Endothelial cell of umbilical vein (primary cell): ENCODE measurements at regions not wholly inside any gene's neighbourhood (a gene's known extent, or its start where the extent isn't known, plus 50 kb on each side); places are given as distances from the start of the nearest gene placed in this dataset.

Experiments used
- BruUV-seq: library from RNA; stranded (reverse); fragments of 400-500 nt; replicated peaks from 2 replicates; lab custom pipeline; 2021; lab: Mats Ljungman, UMichigan
- CTCF ChIA-PET: fragments of 300-600, 350-600 bp; sonication (Branson Sonifier 250); formaldehyde crosslinking; loops from one replicate; lab custom pipeline; 2021; ENCODE audit warnings: antibody characterized with exemption, inconsistent platforms; lab: Charles Lee
- POLR2A ChIA-PET: fragments of 300-600, 350-600 bp; sonication (Branson Sonifier 250); formaldehyde crosslinking; loops from one replicate; lab custom pipeline; 2021; ENCODE audit warnings: antibody characterized with exemption, inconsistent platforms; lab: Charles Lee
- DNase-seq: peaks from one replicate; pipeline ENCODE4 v3.0.0-alpha.2; 2011; ENCODE audit warnings: low read depth, low spot score
- FAIRE-seq: peaks from 2 replicates; lab custom pipeline; 2011; peaks lifted over from hg19 to GRCh38; lab: Jason Lieb, UNC
- H2AFZ ChIP-seq: 2 replicates; pipeline ENCODE4 v1.6.0; 2012; ENCODE audit warnings: low read depth, low read length, control low read depth, inconsistent platforms
- H3K27ac ChIP-seq: 2 replicates; pipeline ENCODE4 v1.5.1; 2011; ENCODE audit warnings: low read depth, mild to moderate bottlenecking, control low read depth, low read length, moderate library complexity; ENCODE audit not compliant: insufficient read depth
- H3K27me3 ChIP-seq, 2 experiments: 2 replicates each; pipeline versions ENCODE4 v1.6.0 to v1.6.1; 2011; ENCODE audit warnings: low read length in 2 of 2, mixed read lengths in 1 of 2; ENCODE audit not compliant: control insufficient read depth in 2 of 2, insufficient read depth in 2 of 2
- H3K36me3 ChIP-seq, 2 experiments: 2 replicates in 1 of 2; 3 replicates in 1 of 2; pipeline ENCODE4 v1.5.1; 2011; ENCODE audit warnings: low read length in 2 of 2, mild to moderate bottlenecking in 1 of 2, moderate library complexity in 1 of 2; ENCODE audit not compliant: control insufficient read depth in 2 of 2, insufficient read depth in 2 of 2; ENCODE audit errors: extremely low read depth in 1 of 2
- H3K4me1 ChIP-seq: 3 replicates; pipeline ENCODE4 v1.5.1; 2011; ENCODE audit warnings: mild to moderate bottlenecking, low read length; ENCODE audit not compliant: control insufficient read depth, insufficient read depth; ENCODE audit errors: extremely low read depth
- H3K4me2 ChIP-seq: 2 replicates; pipeline ENCODE4 v1.6.1; 2011; ENCODE audit warnings: low read length, control low read depth, mixed read lengths; ENCODE audit not compliant: insufficient read depth
- H3K4me3 ChIP-seq, 3 experiments: fragments of 200-600 bp in 1 of 3; sonication (generic), shearing (Covaris generic) in 1 of 3; replicated peaks in 1 of 3; 2 replicates each; pipeline ENCODE4 v1.5.1; 2011 to 2016; ENCODE audit warnings: control low read depth in 3 of 3, low read length in 3 of 3, mild to moderate bottlenecking in 2 of 3, inconsistent platforms in 1 of 3, low read depth in 1 of 3, moderate library complexity in 1 of 3; ENCODE audit not compliant: insufficient read depth in 1 of 3
- H3K79me2 ChIP-seq: 2 replicates; pipeline ENCODE4 v1.6.0; 2012; ENCODE audit warnings: low read length, inconsistent platforms; ENCODE audit not compliant: control insufficient read depth, insufficient read depth
- H3K9ac ChIP-seq: replicated peaks from 2 replicates; pipeline ENCODE3; 2011; ENCODE audit warnings: low read length, control low read depth; ENCODE audit not compliant: insufficient read depth; ENCODE audit errors: extremely low read depth
- H3K9me1 ChIP-seq: replicated peaks from 3 replicates; pipeline ENCODE4 v1.6.0; 2011; ENCODE audit warnings: mild to moderate bottlenecking, low read length; ENCODE audit not compliant: control insufficient read depth, insufficient read depth; ENCODE audit errors: extremely low read depth
- H3K9me3 ChIP-seq: replicated peaks from 2 replicates; pipeline ENCODE4 v1.5.1; 2012; ENCODE audit warnings: low read length, inconsistent platforms; ENCODE audit not compliant: control insufficient read depth, insufficient read depth
- H4K20me1 ChIP-seq: replicated peaks from 2 replicates; pipeline ENCODE3; 2011; ENCODE audit warnings: mild to moderate bottlenecking, low read length; ENCODE audit not compliant: control insufficient read depth, insufficient read depth; ENCODE audit errors: extremely low read depth
- EZH2 ChIP-seq: IDR thresholded peaks from 2 replicates; pipeline ENCODE4 v1.6.1; 2012; ENCODE audit warnings: borderline replicate concordance, low read depth, mild to moderate bottlenecking, moderate library complexity, low read length, inconsistent platforms; ENCODE audit not compliant: severe bottlenecking
- FOS ChIP-seq: IDR thresholded peaks from 2 replicates; pipeline ENCODE4 v1.6.1; 2011; ENCODE audit warnings: mild to moderate bottlenecking, low read length, moderate library complexity, borderline replicate concordance; ENCODE audit not compliant: insufficient read depth
- GATA2 ChIP-seq: IDR thresholded peaks from 2 replicates; pipeline ENCODE4 v1.7.0; 2011; ENCODE audit warnings: low read depth, mild to moderate bottlenecking, moderate library complexity, mixed read lengths, low read length; ENCODE audit not compliant: insufficient read length, insufficient read depth
- JUN ChIP-seq: IDR thresholded peaks from 2 replicates; pipeline ENCODE4 v1.6.1; 2011; ENCODE audit warnings: borderline replicate concordance, low read depth; ENCODE audit not compliant: insufficient read length, insufficient read depth
- MAX ChIP-seq: IDR thresholded peaks from 2 replicates; pipeline ENCODE4 v1.6.1; 2011; ENCODE audit not compliant: insufficient read depth, insufficient read length
- MYC ChIP-seq: IDR thresholded peaks from one replicate; pipeline ENCODE4 v1.6.1; 2011; ENCODE audit warnings: mild to moderate bottlenecking, low read depth, low read length
- POLR2A ChIP-seq: IDR thresholded peaks from 2 replicates; pipeline ENCODE4 v1.6.1; 2012; ENCODE audit warnings: low read depth, mild to moderate bottlenecking, control low read depth, low read length
- POLR2AphosphoS5 ChIP-seq: IDR thresholded peaks from 2 replicates; pipeline ENCODE4 v1.6.1; 2012; ENCODE audit warnings: low read depth, mild to moderate bottlenecking, control low read depth, low read length, moderate library complexity; ENCODE audit not compliant: insufficient read depth
- dilution Hi-C: fragments of 300-500 bp; cut with MboI; formaldehyde crosslinking; loops from one replicate; pipeline ENCODE4 v1.15.0; 2019; ENCODE audit warnings: low sequenced_read_pairs; ENCODE audit not compliant: extremely low pct_ligation_motif_present
- intact Hi-C: fragments of 100-400 bp; cut with micrococcal nuclease; formaldehyde crosslinking; loops from one replicate; pipeline ENCODE4 v1.10.0; 2022
- TF ChIP-seq, protein P1 (sequence below), 2 donors: IDR thresholded peaks; 1 replicate in 1 of 2; 2 replicates in 1 of 2; pipeline ENCODE4 v1.5.1; 2011; ENCODE audit warnings: low read length in 2 of 2, mild to moderate bottlenecking in 2 of 2, moderate library complexity in 2 of 2, control low read depth in 1 of 2, inconsistent platforms in 1 of 2, low read depth in 1 of 2; ENCODE audit not compliant: insufficient read depth in 1 of 2; ENCODE audit errors: extremely low read depth in 1 of 2

GRCh38 chr3:76083992-76084391 is 298.6 kb upstream of the ZNF717 start:
- Histone ChIP-seq H4K20me1 (no peaks in the 10 kb centered on the region), H3K4me3 (no peak overlapping the region), H2AFZ (no peak overlapping the region), H3K79me2 (no peaks in the 10 kb centered on the region), H3K9me3 (peaks cover 4% of the 10 kb centered on the region), H3K27ac (no peak overlapping the region), H3K36me3 (no peaks in the 10 kb centered on the region), H3K9me1 (no peaks in the 10 kb centered on the region), H3K4me2 (no peak overlapping the region), H3K9ac (no peak overlapping the region), H3K4me1 (no peaks in the 10 kb centered on the region), H3K27me3 (no peaks in the 10 kb centered on the region)
- no peak for TF ChIP-seq MYC
- no peak for TF ChIP-seq POLR2A
- no peak for TF ChIP-seq EZH2
- no peak for TF ChIP-seq MAX
- TF ChIP-seq, protein P1, sequence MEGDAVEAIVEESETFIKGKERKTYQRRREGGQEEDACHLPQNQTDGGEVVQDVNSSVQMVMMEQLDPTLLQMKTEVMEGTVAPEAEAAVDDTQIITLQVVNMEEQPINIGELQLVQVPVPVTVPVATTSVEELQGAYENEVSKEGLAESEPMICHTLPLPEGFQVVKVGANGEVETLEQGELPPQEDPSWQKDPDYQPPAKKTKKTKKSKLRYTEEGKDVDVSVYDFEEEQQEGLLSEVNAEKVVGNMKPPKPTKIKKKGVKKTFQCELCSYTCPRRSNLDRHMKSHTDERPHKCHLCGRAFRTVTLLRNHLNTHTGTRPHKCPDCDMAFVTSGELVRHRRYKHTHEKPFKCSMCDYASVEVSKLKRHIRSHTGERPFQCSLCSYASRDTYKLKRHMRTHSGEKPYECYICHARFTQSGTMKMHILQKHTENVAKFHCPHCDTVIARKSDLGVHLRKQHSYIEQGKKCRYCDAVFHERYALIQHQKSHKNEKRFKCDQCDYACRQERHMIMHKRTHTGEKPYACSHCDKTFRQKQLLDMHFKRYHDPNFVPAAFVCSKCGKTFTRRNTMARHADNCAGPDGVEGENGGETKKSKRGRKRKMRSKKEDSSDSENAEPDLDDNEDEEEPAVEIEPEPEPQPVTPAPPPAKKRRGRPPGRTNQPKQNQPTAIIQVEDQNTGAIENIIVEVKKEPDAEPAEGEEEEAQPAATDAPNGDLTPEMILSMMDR (IDR thresholded peaks at IDR 0.05; ENCODE audit: extremely low read depth in 1 of 2, insufficient read depth in 1 of 2, low read depth in 1 of 2, low read length in 2 of 2), result no peak
- TF ChIP-seq POLR2AphosphoS5, result no peak
- TF ChIP-seq GATA2, result no peak
- TF ChIP-seq JUN, result no peak
- TF ChIP-seq FOS, result no peak
- ChIA-PET CTCF (no interaction called here), POLR2A (no interaction called here)
- DNase-seq, result no peak
- intact Hi-C loops (no loop called here), dilution Hi-C loops (no loop called here)
- no peak for FAIRE-seq
- BruUV-seq, result no TSS peak
